ENCODE measurements at regions not wholly inside any gene's neighbourhood (a gene's known extent, or its start where the extent isn't known, plus 50 kb on each side); places are given as distances from the start of the nearest gene placed in this dataset.
A peak's percentile ranks its signal among the peaks of the same experiment; 100 is the strongest.

DNA sequence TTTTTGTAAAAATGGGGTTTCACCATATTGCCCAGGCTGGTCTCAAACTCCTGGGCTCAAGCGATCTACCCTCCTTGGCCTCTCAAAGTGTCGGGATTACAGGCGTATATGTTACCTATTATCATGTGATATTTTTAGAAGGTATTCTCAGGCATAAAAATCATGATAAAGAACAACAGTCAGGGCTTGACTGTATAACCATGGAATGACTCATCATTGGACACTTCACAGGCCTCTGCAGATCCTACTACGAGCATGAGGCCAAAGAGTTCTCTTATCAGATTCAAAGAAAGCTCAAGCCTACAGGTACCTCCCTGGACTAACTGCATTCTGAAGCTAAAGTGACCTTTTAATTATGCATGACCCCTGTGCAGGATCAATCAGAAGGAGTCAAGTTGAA, 91.7 kb upstream of the PRICKLE2 start:
- no peak for DNase-seq (ENCODE audit: low read depth)

DNA sequence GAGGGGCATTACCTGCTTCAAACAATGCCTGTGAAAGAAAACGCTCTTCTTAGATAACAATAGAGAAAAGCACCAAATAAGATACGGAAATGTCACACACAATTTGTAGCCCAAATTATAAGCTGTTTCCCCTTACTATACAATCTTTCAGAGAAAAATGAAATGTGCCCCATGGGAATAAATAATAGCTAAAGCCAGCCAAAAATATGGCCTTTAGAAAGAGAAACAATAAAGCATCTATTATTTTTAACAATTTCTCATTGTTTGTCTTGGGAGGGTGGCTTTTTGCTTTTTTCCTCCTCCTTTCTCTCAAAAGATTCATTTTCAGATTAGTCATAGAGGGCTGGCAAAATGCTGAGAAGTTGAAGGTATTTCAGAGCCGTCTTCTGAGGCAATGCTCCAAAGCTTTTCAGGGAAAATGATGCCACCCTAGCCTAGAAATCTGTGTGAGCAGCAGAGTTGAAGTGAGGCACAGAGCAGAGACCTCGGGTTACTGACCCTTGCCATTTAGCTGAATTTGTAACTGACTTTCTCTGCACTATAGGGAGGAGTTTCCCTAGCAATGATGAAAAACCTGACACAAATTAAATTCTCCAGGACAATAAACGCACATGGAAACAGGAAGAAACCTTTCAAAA, 86.3 kb upstream of the PRICKLE2 start:
- no peak for DNase-seq (ENCODE audit: low read depth)

DNA sequence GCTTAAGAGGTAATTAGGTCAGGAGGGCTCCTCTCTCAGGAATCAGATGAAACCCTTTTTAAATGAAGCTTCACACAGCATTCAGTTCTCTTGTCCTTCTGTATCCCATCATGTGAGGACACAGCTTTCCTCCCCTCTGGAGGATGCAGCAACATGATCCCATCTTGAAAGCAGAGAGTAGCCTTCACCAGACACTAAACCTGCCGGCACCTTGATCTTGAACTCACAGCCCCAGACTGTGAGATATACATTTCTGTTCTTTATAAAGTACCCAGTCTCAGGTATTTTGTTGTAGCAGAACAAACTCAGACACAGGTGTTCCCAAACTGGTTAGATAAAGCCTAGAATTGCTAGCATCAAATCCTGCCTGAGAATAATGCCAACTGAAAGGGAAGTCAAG, 83.7 kb upstream of the PRICKLE2 start:
- no peak for DNase-seq (ENCODE audit: low read depth)

GRCh38 chr3:64306745-64307144, 81.5 kb upstream of the PRICKLE2 start:
- DNase-seq (ENCODE audit: low read depth): peak; percentile 57

GRCh38 chr3:64305731-64306130, 80.5 kb upstream of the PRICKLE2 start:
- DNase-seq (ENCODE audit: low read depth): no peak

DNA sequence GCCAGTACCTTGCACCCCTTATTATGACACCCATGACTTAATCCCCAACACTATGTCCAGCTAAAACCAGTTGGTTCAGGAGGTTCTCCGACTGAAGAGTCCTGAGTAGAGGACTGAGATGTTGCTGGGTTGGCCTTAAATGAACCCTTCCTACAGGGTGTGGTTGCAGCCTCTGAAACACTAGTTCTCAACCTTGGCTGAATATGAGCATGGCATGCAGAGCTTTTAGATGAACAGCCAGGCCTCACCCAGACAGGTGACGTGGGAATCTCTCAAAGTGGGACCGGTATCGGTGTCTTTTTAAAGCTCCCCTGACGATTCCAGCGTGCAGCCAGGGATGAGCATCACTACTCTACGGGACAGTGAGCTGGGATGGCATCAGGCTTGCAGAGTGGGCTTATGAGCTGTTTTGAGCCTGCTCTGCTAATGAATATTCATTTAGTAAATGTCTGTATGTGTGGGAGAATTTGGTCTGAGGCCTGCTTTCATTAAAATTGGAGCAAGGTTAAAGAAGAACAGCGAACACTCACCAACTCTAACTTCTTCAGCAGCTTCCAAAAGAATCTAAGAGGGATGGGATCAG, 79.7 kb upstream of the PRICKLE2 start:
- no peak for DNase-seq (ENCODE audit: low read depth)

GRCh38 chr3:64303881-64304280, 78.6 kb upstream of the PRICKLE2 start:
- DNase-seq (ENCODE audit: low read depth): no peak

DNA sequence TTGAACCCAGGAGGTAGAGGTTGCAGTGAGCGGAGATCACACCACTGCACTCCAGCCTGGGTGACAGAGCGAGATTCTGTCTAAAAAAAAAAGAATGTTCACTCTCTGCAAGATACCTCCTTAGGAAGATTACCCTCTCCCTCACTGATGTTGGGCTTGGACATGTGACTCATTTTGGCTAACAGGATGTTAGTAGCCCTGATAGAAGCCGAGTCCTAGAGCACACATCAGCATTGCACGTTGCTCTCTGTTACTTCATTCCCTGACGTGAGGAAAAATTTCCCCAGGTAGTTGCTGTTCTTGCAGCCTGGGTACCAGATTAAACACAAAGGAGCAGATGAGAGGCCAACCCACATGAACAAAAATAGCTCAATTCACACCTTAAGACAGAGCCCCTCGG, 78.1 kb upstream of the PRICKLE2 start:
- DNase-seq (ENCODE audit: low read depth): no peak

- DNase-seq (ENCODE audit: low read depth): no peak
Measured at GRCh38 chr3:64301476-64301875, 76.2 kb upstream of the PRICKLE2 start.

GRCh38 chr3:64300790-64301423, 75.6 kb upstream of the PRICKLE2 start:
- no peak for DNase-seq (ENCODE audit: low read depth)

DNA sequence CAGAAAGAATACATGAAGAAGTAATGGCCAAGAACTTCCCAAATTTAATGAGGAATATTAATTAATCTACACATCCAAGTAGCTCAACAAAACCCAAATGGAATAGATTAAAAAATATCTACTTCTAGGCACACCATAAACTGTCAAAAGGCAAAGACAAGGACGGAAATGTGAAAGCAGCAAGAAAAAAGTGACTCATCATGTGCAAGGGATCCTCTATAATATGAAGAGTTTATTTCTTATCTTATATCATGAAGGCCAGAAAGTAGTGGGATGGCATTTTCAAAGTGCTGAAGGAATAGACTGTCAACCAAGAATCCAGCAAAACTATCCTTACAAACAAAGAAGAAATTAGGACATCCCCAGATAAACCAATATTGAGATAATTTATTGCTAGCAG, 73.9 kb upstream of the PRICKLE2 start:
- no peak for DNase-seq (ENCODE audit: low read depth)

DNA sequence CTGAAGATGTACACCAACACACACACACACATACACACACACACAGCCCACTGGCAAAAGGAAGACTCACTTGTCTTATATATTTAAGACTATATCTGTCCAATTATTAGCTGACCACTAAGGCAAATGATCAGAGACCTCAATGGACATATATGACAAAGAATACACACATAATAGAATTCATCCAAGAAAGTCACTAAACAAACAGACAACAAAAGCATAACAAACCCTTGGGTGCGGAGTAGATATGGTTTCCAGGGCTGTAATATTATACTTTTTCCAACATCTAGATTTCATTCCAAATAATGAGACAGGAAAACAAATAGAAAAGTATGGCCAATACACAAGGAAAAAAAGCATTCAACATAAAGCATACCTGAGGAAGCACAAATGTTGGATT, 72.3 kb upstream of the PRICKLE2 start:
- DNase-seq (ENCODE audit: low read depth): no peak

DNA sequence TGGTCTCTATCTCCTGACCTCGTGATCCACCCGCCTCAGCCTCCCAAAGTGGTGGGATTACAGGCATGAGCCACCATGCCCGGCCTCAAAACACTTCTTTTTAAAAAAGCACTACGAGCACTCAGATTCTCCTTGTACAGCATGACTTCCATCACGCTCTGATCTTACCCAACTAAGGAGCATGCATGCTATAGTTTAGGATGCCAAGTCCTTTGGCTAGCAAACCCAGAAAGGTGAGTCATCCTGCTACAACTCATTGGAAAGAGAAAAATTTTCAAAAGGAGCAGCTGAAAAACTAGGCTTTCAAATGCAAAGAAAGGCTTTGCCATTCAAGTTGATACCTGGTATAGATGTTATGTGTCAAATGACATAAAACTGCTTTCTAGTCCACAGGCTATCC, 70.3 kb upstream of the PRICKLE2 start:
- peak; percentile 78 for DNase-seq (ENCODE audit: low read depth)

- no peak for DNase-seq (ENCODE audit: low read depth)
Measured at GRCh38 chr3:64294771-64295170, 69.5 kb upstream of the PRICKLE2 start.

GRCh38 chr3:64293121-64293520, 67.9 kb upstream of the PRICKLE2 start:
- DNase-seq (ENCODE audit: low read depth): no peak

DNA sequence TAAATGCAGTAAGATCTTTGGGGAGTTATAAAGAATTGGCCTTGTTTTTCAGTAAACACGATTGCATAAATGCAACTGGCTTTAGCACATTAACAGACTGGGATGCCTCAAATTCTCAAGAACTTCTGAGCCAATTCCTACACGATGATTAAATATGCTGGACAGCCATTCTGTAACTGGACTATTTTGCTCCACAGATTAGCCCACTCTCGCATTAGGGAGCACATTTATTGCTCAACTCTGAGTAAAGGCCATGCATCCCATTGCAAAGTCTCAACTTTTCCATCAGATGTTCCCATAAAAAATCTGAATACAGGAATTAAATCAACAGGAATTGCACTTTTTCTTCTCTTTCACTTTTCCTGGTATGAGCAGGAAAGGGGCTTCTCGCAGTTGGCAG, 66.7 kb upstream of the PRICKLE2 start:
- peak; percentile 77 for DNase-seq (ENCODE audit: low read depth)

DNA sequence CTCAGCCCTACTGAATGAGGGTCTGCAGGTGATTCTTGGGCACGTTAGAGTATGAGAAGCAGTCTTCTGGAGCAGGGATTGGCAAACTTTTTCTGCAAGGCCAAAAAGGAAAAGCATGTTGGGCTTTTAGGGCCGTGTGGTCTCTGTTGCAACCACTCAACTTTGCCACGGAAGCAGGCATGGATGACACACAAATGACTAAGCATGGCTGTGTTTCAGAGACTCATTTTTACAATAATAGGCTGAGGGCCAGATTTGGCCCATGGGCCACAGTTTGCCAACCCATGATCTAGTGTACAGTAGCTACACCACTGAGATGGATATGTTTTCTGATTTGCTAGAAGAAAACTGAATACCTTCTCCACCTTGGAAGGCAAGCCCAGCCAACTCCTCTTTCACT, 66.1 kb upstream of the PRICKLE2 start:
- peak; percentile 83 for DNase-seq (ENCODE audit: low read depth)

DNA sequence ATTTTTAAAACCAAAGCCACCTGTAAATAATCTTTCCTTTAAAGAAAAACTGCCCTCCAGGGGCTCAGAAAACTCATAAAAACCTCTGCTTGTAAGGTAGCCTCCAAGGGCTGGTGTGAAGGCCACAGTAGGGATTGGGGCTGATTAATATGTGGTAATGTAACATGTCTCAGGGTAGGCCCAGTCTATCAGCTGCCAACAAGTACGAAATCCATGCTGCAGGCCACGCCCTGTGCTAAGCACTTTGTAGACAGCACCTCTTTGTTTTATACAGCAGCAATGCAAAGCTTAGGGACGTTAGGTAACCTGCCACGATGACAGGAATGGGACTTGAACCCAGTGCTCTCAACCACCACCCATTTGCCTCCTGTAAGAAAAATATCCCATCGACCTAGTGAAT, 65.6 kb upstream of the PRICKLE2 start:
- DNase-seq (ENCODE audit: low read depth): peak; percentile 29

DNA sequence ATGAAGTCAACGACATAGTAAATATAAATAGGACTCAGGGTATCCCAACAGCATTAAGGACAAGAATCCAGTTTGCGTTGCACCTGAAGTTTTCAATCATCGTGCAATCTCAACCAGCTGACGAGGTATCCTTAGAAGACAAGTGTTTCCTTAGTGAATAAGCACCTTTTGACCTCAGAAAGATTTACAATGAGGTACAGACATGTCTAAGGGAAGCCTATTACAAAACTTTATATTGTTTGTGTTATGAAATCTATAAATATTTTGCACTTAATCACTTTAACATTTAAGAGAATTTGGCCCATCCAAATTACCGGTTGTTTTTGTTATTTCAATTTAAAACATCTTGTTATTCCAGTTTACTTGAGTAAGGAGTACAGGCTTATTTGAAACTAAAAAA, 64.9 kb upstream of the PRICKLE2 start:
- no peak for DNase-seq (ENCODE audit: low read depth)

DNA sequence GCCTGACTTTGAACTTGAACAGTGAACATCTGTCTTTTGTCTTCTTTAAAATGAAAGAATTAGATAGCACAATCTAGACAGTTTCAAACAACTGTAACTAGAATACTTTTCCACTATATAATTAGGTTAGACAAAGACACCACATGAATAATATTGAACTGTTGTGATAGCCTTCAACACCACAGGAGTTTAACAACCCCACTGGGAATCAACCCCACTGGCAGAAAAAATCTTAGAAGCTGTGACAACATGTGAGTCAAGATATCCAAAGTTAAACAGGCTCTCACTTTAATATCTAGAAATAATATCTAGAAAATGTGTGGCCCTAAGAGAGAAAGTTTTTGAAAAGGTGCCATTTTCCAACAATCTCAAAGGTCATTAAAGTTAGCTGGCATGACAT, 64.4 kb upstream of the PRICKLE2 start:
- DNase-seq (ENCODE audit: low read depth): no peak

GRCh38 chr3:64278625-64279024, 53.4 kb upstream of the PRICKLE2 start:
- DNase-seq (ENCODE audit: low read depth): no peak

GRCh38 chr3:64276131-64276530, 50.9 kb upstream of the PRICKLE2 start:
- no peak for DNase-seq (ENCODE audit: low read depth)

Data from fibroblast of the conjunctiva (primary cell).